UCSD-AML1 (cell line): ENCODE measurements at regions not wholly inside any gene's neighbourhood (a gene's known extent, or its start where the extent isn't known, plus 50 kb on each side); places are given as distances from the start of the nearest gene placed in this dataset.
"Not testable (repeated sequence)": the region's sequence is repeated elsewhere in the genome, so short reads cannot be mapped to it uniquely, and the experiment has no call there.

Experiments used
- DNase-seq: peaks from one replicate; lab custom pipeline; 2025; ENCODE audit not compliant: unreplicated experiment; lab: John Stamatoyannopoulos, UW

GRCh38 chr9:78172610-78173009, 63.3 kb upstream of the CEP78 start:
- DNase-seq: not testable (repeated sequence)

GRCh38 chr9:78171651-78172050, 64.2 kb upstream of the CEP78 start:
- DNase-seq: no peak

GRCh38 chr9:78169125-78169524, 66.8 kb upstream of the CEP78 start:
- DNase-seq: no peak

- DNase-seq: no peak
Observed at GRCh38 chr9:78167356-78167755, 68.5 kb upstream of the CEP78 start.

GRCh38 chr9:78163834-78164233, 72.0 kb upstream of the CEP78 start:
- no peak for DNase-seq

GRCh38 chr9:78158286-78158685, 77.6 kb upstream of the CEP78 start:
- DNase-seq: no peak

- no peak for DNase-seq
Observed at GRCh38 chr9:78150983-78151356, 84.9 kb upstream of the CEP78 start.

- no peak for DNase-seq
Observed at GRCh38 chr9:78150312-78150982, 85.4 kb upstream of the CEP78 start.

GRCh38 chr9:78149702-78150291, 86.1 kb upstream of the CEP78 start:
- DNase-seq: no peak

GRCh38 chr9:78146241-78146640, 89.6 kb upstream of the CEP78 start:
- no peak for DNase-seq

- no peak for DNase-seq
Observed at GRCh38 chr9:78144663-78145377, 91.1 kb upstream of the CEP78 start.

- no peak for DNase-seq
Observed at GRCh38 chr9:78144008-78144381, 91.9 kb upstream of the CEP78 start.

- no peak for DNase-seq
Observed at GRCh38 chr9:78143281-78144007, 92.4 kb upstream of the CEP78 start.

GRCh38 chr9:78142264-78142663, 93.6 kb upstream of the CEP78 start:
- DNase-seq: not testable (repeated sequence)

- no peak for DNase-seq
Observed at GRCh38 chr9:78133751-78134150, 102.1 kb upstream of the CEP78 start.

- DNase-seq: no peak
Observed at GRCh38 chr9:78132701-78133058, 101.1 kb upstream of the GNAQ start.

- DNase-seq: no peak
Observed at GRCh38 chr9:78131969-78132700, 100.5 kb upstream of the GNAQ start.

GRCh38 chr9:78130853-78131252, 99.2 kb upstream of the GNAQ start:
- DNase-seq: no peak

GRCh38 chr9:78130004-78130403, 98.4 kb upstream of the GNAQ start:
- peak; percentile 18 for DNase-seq

GRCh38 chr9:78127279-78128225, 95.9 kb upstream of the GNAQ start:
- DNase-seq: no peak
